ENCODE measurements at regions not wholly inside any gene's neighbourhood (a gene's known extent, or its start where the extent isn't known, plus 50 kb on each side); places are given as distances from the start of the nearest gene placed in this dataset.

DNA sequence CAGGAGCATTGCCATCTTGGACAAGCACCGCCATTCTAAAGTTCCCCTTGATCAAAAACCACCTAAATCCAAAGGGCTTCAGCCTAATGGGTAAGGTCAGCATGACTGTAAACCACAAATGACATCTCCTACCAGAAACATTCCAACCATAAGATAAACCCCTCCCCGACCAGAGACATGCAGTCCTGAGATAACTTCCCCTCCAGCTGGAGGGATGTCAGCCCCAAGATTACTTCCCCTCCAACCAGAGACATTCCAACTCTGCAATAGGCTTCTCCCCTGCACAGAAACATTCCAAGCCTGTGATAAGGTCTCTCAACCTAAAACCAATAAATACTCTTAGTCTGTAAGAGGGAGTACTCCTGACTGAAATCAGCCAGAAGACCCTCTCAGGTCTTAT lies 62.7 kb upstream of the DNAJC19 start:
- DNase-seq, result no peak

DNA sequence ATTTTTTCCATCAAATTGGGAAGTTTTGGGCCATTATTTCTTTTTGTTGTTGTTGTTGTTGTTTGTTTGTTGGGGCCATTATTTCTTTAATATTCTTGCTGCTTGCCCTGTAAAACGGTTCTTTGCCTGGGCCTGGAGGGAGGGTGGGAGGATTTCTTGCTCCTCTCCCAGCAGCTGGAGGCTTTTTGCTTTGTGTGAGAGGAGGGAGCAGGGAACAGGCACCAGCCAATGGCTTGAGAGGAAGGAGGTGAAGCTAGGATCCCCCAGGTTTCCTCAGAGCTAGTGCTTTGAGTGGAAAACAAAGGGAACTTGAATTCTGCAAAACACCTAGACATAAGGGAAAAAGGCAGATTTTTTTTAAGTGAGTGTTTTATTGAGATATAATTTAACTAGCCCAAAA lies 61.2 kb upstream of the DNAJC19 start:
- DNase-seq, result no peak

- DNase-seq, result no peak
Measured at GRCh38 chr3:181040030-181040429, 50.5 kb upstream of the DNAJC19 start.
